ENCODE measurements at regions not wholly inside any gene's neighbourhood (a gene's known extent, or its start where the extent isn't known, plus 50 kb on each side); places are given as distances from the start of the nearest gene placed in this dataset.

DNA sequence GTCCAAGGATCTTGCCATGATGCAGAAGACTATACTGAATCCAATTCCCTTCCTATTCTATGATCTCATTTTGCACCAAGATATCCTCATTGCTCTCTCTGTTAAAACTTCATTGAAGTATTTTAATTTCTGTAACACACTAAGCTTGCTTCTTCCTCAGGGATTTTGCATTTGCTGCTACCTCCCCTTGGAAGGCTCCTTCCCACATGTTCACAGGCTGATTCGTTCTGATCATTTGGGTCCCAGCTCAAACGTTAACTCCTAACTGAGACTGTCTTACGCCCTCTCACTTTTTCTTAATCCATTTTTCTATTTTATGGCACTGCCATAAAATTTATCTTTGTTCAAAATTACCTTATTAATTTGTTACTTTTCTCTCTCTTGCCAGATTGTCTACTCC is 713.0 kb upstream of the LRRC4C start:
- DNase-seq (ENCODE audit: low spot score): no peak
- FAIRE-seq: no peak

DNA sequence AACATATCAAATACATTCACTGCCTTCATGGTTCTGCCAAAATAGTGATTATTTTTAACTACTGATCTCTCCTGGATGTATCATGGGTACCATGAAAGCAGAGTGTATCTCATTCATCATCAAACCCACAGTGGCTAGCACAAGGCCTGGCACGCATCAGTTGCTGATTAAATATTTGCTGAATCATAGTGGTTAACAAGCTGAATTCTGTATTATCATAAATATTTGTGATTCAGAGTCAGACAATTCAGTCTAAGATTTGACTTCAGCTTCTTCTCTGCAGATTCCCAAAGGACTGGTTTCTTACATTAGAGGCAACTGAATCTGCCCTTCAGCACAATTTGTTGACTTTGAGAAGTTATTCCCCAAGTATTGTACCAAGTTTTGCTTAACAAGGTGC is 715.8 kb upstream of the LRRC4C start:
- no peak for FAIRE-seq
- no peak for DNase-seq (ENCODE audit: low spot score)

DNA sequence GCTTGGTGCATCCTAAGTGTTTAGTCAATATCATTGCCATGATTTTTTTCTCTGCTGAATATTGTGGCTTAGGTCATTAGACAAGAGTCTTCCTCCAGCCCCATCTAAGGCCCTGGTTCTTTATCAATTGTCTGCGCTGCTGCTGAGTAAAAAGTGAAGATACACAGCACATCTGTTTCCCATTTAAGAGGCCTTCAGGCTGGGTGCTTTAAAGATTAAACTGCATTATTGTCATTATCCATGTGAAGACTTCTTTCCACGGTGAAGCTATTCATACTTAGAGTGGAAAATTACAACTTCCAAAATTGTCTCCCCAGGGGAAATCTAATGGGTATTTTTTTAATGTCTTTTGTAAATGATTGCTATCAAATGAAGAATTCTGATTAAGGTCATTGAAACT is 719.8 kb upstream of the LRRC4C start:
- no peak for DNase-seq (ENCODE audit: low spot score)
- no peak for FAIRE-seq

DNA sequence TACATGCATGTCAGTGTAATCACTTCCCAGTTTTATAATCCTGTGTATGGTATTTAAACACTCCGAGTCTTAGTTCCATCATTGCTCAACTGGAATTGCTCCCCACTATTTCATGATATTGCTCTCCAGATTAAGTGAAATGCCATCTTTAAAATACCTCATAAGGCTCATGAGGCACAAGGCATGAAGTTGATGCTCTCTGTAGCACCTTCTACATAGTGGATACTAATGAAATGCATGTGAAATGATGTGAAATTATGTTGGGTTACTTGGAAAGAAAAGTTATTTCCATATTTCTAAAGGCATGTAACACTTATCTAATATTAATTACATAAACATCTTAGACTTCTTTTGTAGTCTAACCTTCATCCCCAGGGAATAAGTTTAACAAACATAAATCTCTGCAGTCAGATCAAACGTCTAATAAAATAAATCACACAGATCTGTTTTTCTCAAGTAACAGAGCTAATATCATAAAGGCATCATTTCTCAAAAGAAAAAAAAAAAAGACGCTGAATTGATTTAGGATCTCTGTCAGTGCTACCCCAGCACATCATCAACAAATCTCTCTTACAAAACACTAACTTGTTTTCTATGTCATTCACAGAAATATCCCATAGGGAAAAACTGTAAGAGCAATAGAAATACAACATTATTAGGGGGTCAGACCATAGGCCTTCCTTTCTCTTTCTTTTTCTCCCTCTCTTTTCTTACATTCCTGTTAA is 736.0 kb upstream of the LRRC4C start:
- FAIRE-seq (no peak), DNase-seq (ENCODE audit: low spot score) (no peak)

DNA sequence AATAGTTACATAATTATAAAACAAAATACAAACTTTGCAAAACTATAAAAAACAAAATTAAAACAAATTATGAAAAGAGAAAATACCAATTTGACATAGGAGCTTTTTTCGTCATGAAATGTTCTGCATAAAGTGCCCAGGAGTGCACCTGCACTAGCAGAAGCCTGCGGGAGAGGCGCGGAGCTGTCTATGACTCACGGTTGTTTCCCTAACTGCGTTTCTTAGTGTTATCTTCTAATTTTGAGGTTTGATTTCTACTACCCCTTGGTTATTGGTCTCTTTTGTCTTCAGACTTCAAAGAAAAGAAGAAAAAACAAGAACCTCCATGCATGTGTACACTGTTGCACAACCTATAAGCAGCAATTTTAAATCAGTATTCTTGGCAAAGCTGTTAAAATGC is 740.9 kb upstream of the LRRC4C start:
- no peak for FAIRE-seq
- DNase-seq (ENCODE audit: low spot score): no peak

DNA sequence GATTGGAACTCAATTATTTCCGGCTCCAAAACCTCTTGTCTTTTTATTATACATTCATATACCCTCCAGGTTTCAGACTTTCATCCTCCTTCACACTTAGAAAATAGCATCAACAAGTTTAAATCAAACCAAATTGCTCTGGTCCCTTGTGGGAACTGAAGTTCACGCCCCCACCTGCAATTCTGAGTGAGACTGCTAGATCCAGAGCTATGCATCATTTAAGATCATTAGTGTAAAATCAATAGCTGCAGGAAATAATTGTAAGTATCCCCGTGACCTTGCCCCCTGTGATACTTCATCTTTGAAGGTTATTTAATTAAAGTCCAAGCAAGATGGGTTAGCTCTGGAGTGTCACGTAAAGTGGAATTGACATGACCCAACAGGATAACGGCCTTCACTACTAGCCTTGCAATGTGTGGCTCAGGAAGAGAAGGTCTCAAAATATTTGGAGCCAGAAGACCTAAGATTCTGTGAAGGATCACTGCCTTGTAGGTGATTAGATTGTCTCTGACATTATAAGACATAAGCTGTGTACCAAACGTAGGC is 742.2 kb upstream of the LRRC4C start:
- DNase-seq (ENCODE audit: low spot score) (no peak), FAIRE-seq (no peak)

DNA sequence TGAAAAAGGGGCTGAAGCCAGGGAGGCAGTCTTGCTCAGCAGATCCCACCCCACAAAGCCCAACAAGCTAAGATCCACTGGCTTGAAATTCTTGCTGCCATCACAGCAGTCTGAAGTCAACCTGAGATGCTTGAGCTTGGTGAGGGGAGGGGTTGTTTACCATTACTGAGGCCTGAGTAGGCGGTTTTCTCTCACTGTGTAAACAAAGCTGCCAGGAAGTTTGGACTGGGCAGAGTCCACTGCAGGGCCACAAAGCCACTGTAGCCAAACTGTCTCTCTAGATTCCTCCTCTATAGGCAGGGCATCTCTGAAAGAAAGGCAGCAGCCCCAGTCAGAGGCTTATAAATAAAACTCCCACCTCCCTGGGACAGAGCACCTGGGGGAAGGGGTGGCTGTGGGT is 746.1 kb upstream of the LRRC4C start:
- FAIRE-seq: no peak
- no peak for DNase-seq (ENCODE audit: low spot score)

DNA sequence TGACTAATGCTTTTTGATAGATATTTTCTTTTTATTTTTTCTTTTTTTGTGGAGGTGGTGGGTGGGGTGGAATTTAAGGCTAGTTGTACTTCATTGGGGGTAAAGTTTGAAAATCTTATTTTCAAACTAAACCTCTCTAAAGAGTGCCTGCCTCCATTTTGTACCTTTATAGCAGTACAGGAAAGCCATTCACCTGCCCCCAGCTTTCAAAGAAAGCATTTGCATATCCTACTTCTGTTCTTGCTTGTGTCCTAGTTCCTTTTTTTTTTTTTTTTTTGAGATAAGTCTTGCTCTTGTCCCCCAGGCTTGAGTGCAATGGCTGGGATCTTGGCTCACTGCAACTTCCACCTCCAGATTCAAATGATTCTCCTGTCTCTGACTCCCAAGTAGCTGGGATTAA is 766.2 kb upstream of the LRRC4C start:
- FAIRE-seq (no peak), DNase-seq (ENCODE audit: low spot score) (no peak)

DNA sequence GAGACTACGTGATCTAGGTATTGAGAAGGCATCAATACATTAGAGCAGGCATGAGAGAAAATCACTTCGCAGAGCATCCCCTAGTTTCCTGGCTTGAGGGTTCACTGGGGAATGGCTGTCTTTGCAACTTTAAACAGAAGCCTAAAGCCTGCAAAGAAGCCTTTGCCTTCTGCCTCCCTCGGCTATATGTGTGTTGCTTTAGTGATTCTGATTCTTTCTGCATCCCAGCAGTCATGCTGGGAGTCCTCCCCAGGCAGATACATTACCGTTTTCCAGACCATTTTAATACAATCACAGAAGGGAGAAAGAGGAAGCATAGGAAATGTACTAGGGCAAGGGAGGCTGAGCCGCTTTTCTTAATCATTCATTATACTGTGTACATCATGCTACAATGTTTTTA is 773.2 kb upstream of the LRRC4C start:
- no peak for FAIRE-seq
- DNase-seq (ENCODE audit: low spot score): no peak

DNA sequence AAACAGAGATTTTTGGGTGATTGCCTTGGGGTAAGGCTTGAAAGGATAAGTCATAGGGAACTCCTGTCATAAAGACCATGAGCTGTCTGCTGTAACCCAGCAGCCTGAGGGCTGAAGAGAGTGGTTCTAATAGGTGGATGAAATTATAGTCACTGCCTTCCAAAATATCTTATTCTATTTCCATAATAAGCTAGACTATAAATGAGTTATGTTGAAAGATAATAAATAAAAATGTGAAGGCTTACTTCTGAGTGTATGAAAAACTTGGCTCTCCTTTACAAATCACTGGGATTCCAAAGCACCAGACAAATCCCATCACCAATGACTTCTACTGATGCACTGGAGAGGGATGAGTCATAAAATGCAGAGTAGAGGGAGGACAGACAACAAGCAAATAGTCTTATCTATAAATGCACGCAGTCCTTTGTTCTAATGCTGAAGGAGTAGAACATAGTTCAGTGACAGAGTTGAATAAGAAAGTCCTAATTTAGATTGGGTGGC is 775.0 kb upstream of the LRRC4C start:
- no peak for DNase-seq (ENCODE audit: low spot score)
- no peak for FAIRE-seq

DNA sequence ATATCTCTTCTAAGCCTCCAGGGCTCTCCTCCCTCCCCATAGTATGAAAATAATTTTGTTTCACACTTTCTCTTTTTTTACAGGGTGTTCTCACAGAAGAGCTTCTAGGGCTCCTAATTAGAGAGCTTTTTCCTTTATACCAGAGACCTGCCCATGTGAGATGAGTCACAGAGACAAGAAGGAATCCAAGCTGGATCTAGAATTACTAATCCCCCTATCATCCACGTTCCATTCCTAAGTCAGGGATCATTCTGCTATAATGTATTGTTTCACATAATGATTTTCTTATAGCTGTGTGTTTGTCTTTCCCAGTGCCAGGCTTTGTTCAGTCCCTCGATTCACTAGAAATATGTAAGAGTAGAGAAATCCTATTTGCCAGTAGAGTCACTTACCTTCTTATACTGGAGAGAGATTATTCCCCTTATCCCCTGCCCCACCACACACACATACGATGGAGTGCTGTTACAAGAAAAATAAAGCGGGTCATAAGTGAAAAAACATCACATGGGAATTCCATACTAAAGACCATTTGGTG is 778.3 kb upstream of the LRRC4C start:
- DNase-seq (ENCODE audit: low spot score) (no peak), FAIRE-seq (no peak)

DNA sequence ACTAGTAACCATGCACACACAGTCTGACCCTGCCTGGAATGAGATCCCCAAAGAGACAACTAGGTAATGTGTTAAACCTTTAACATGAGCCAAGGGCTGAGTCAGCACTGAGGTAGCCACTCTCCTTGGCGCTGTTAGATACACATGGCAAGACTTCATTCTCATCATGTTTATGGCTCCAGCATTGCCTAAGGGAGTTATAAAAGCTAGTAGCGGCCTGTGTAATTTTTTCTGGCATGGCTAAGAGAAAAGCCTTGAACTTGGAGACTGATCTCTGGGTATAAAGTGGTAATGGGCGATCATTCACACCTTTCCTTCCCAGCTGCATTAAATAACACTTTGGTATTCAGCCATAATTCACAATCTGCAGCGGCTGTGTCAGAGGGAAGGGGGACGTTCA is 779.7 kb upstream of the LRRC4C start:
- FAIRE-seq: no peak
- no peak for DNase-seq (ENCODE audit: low spot score)

DNA sequence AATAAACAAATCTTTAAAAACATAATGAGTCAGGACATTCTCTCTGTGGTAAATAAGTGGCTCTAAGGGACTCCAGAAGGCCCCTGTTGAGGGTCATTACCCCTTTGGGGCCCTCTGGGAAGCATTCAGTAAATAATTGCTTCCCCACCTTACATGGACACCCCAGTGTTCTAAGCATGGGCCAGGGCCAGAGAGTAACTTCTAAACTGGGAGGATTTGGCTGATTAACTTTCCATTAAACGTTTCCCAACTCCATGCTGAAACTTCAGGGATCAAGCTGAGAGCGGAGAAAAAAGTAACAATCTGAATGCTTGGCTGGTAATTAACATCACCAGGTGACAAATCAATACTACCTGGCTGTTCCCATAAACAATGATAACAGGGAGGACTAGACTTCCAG is 783.9 kb upstream of the LRRC4C start:
- no peak for FAIRE-seq
- DNase-seq (ENCODE audit: low spot score): no peak

DNA sequence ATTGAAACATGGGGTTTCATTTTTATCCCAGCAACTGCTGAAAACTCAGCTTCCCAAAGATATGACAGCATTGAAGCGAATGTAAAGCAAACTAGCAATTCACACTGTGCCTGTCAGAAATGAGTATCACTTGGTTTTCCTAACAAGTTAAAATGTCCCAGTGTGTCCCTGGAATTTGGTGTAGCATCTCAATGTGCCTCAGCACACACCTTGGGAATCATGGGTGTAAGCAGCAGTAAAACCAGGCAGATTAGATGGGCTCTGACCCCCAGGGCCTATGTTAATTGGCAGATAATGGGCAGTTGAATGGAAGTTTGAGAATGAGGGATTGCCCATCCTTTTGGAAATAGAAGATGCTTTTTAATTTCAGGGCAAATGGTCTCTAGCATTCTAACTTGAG is 784.9 kb upstream of the LRRC4C start:
- no peak for FAIRE-seq
- DNase-seq (ENCODE audit: low spot score): no peak

DNA sequence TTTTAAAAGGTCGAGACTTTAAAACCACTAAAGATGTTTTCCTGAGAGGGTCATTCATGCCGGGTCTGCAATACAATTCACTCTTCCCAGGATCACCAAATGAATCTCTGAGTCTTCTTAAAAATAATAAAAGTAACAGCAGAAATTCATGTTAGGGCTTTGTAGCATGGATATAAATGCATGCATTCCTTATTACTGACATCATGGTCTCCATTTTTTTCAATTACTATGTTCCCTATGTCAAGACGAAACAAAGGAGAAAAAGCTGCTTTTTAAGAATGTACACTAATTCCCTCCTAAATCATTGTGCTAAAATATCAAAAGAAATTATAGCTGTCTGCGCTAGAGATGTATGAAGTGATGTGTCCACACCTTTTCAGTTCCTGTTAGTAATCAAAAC is 789.9 kb upstream of the LRRC4C start:
- FAIRE-seq (no peak), DNase-seq (ENCODE audit: low spot score) (no peak)

DNA sequence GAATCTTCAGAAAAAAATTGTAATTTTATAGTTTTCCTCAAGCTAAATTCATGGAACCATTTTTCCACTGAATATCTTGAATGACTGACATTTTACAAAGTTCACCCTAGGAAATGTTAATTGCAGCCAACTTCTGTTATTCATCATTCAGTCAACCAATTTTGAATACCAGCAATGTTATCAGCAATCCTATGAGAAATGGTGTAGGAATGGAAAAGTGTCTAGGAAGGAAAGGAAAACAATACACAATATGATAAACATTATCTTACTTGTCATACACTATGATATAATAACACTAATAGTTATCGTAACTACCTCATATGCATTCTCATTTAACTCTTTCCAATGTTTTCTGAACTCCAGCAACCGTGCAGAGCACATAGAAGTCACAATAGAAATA is 790.5 kb upstream of the LRRC4C start:
- DNase-seq (ENCODE audit: low spot score): no peak
- FAIRE-seq: no peak

DNA sequence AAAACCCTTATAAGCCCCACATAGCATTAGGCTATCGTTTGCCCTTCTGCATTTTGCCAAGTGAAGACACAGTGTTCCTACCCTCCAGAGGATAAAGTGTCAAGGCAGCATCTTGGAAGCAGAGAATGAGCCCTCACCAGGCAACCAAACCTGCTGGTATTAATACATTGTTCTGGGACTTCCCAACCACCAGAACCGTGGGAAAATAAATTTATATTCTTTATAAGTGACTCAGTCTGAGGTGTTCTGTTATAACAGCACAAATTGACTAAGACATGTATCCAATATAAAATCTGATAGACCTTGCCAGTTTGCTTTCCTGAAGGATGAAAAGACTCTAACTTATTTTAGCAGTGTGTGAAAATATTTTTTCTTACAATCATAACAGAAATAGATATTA is 792.5 kb upstream of the LRRC4C start:
- FAIRE-seq: no peak
- no peak for DNase-seq (ENCODE audit: low spot score)

DNA sequence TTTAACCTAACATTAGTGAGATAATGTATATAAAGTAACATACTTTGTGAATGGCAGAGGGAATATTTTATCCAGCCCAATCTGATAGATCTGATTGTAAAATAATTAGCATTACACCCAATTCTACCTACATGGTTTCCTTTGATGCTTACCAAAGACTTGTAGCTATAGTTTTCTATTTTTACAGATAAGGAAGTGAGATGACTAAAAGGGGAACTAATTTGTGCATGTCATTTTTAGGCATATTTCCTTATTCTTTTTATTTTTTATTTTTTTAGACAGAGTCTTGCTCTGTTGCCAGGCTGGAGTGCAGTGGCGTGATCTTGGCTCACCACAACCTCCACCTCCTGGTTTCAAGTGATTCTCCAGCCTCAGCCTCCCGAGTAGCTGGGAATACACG is 793.7 kb upstream of the LRRC4C start:
- DNase-seq (ENCODE audit: low spot score) (no peak), FAIRE-seq (no peak)

DNA sequence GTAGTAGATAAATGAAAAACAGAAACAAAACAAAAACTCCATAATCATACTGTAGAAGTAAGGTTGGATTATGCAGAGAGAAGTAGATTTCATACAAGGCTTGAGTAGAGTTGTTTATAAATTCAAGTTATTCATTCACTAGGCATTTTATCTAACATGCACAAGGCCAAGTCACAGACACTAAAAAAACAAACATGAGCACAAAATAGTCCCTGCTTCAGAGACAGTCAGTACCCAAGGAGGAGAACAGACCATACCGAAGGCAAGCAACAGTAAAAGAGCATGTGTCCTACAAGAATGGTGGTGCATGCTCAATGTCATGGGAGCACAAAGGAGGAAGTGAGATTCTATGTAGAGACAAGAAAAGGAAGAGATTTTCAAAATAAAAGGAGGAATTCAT is 796.5 kb upstream of the LRRC4C start:
- FAIRE-seq: no peak
- no peak for DNase-seq (ENCODE audit: low spot score)

DNA sequence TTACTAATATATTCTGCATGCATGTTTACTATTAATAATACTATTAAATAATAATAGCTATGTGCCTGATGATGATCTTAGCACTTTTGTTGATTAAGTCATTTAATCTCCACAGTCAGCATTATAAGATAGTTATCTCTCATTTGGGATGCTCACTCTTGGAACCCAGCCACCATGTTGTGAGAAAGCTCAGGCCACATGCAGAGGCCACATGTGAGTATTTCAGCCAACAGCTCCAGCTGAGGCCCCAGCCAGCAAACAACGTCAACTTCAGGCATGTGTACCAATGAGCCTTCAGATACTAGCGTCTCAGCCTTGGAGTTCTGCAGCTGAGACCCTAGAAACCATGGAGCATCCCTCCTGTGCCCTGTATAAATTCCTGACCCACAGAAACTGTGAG is 798.1 kb upstream of the LRRC4C start:
- DNase-seq (ENCODE audit: low spot score) (no peak), FAIRE-seq (no peak)

DNA sequence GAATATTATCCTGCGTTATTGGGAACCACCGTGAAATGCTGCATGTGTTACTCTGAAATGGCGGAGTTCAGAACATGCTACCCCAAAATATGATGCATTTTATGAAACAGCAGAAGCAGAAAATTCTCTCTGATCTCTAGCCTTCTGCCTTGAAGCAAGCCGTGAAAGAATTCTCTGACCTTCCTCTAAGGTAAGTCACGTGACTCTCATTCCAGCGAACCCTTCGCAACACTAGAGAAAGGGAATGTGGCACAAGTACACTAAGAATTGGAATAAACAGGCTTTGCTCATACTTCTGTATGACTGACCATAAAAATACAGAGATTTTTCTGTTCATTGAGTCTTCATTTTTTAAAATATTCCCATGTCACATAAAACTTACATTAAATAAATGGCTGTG is 805.6 kb upstream of the LRRC4C start:
- DNase-seq (ENCODE audit: low spot score) (no peak), FAIRE-seq (no peak)

DNA sequence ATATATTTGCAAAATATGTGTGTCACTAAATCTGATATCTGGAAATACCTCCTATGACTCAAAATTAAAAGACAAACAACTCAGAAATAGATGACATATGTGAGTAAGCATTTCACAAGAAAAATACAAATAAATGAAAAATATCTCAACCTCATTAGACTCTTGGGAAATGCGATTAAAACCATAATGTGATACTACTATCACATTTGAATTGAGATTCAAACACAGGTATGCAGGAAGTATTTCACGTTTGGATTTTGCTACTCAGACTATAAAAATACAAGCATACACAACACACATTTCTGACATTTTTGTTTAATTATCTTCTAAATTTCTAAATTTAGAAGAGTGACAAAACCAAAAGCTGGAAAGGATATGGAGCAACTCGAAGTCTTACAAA is 811.9 kb upstream of the LRRC4C start:
- DNase-seq (ENCODE audit: low spot score) (no peak), FAIRE-seq (no peak)

DNA sequence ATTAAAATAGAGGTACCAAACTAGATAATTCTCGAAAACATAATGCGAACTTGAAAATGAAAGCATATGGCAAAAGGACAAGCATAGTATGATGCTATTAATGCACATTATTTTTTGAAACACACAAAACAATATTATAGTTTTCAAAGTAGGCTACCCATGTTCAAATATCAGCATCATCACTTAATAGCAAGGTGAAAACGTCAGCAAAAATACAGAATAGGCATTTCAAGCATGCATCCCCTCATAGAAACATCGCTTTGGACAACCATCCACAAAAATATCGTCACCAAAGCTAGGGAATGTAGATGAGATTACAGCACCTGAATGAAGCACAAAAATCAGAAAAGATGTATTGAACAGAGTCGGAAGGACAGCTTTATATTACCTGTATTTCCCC is 814.5 kb upstream of the LRRC4C start:
- DNase-seq (ENCODE audit: low spot score) (no peak), FAIRE-seq (no peak)
